Sigmoid colon (tissue), 6 donors: ENCODE measurements at regions not wholly inside any gene's neighbourhood (a gene's known extent, or its start where the extent isn't known, plus 50 kb on each side); places are given as distances from the start of the nearest gene placed in this dataset.

ENCODE experiments used
- DNase-seq: peaks from one replicate; pipeline ENCODE4 v3.0.0-alpha.2; 2019
- H3K27ac ChIP-seq, 4 donors: fragments of 200-600 bp; sonication (generic); one replicate each; pipeline ENCODE4 v1.5.1; 2016 to 2019; ENCODE audit warnings: mild to moderate bottlenecking in 1 of 4
- H3K27me3 ChIP-seq, 3 donors: fragments of 200-600 bp; sonication (generic); one replicate each; pipeline ENCODE4 v1.5.1; 2019; ENCODE audit warnings: mild to moderate bottlenecking in 1 of 3
- H3K36me3 ChIP-seq, 4 donors: fragments of 200-600 bp; sonication (generic); one replicate each; pipeline ENCODE4 v1.5.1; 2016 to 2019
- H3K4me1 ChIP-seq, 4 donors: fragments of 200-600 bp; sonication (generic); one replicate each; pipeline ENCODE4 v1.5.1; 2017 to 2019
- H3K4me3 ChIP-seq, 4 donors: fragments of 200-600 bp; sonication (generic); one replicate each; pipeline ENCODE4 v1.5.1; 2017 to 2019; ENCODE audit warnings: mild to moderate bottlenecking in 2 of 4, moderate library complexity in 1 of 4
- H3K9me3 ChIP-seq, 4 donors: fragments of 200-600 bp in 3 of 4; sonication (generic) in 3 of 4; one replicate each; pipeline versions ENCODE4 v1.5.1 to v1.6.1; 2013 to 2019
- EP300 ChIP-seq, 4 donors: sonication (generic); formaldehyde crosslinking; IDR thresholded peaks; one replicate each; pipeline ENCODE4 v1.6.1; 2017; ENCODE audit warnings: antibody characterized with exemption in 4 of 4
- POLR2A ChIP-seq, 2 donors: fragments of 450-650 bp; IDR thresholded peaks; one replicate each; pipeline ENCODE4 v1.6.1; 2016; ENCODE audit warnings: antibody characterized with exemption in 2 of 2, mild to moderate bottlenecking in 2 of 2, moderate library complexity in 2 of 2
- POLR2AphosphoS5 ChIP-seq, 4 donors: sonication (generic); formaldehyde crosslinking; IDR thresholded peaks; one replicate each; pipeline ENCODE4 v1.6.1; 2017; ENCODE audit warnings: antibody characterized with exemption in 4 of 4
- WGBS, 2 donors: extraction: QIAGEN DNeasy Blood & Tissue Kit; methylation state at CpG; one replicate each; pipeline ENCODE4 v1.1.7; 2013; 5-methylcytosine and 5-hydroxymethylcytosine counted together
- intact Hi-C: fragments of 100-400 bp; cut with DNase I; formaldehyde crosslinking; loops from one replicate; pipeline ENCODE4 v1.15.1; 2023
- TF ChIP-seq, protein P1 (sequence below), 4 experiments: fragments of 450-650 bp in 3 of 4; fragments of 200-600 bp in 1 of 4; IDR thresholded peaks; one replicate each; pipeline ENCODE4 v1.5.1; 2016 to 2019; ENCODE audit warnings: antibody characterized with exemption in 4 of 4, mild to moderate bottlenecking in 3 of 4, moderate library complexity in 2 of 4
- donor health status: healthy with polysubstance abuse.
- donor health status: healthy.

DNA sequence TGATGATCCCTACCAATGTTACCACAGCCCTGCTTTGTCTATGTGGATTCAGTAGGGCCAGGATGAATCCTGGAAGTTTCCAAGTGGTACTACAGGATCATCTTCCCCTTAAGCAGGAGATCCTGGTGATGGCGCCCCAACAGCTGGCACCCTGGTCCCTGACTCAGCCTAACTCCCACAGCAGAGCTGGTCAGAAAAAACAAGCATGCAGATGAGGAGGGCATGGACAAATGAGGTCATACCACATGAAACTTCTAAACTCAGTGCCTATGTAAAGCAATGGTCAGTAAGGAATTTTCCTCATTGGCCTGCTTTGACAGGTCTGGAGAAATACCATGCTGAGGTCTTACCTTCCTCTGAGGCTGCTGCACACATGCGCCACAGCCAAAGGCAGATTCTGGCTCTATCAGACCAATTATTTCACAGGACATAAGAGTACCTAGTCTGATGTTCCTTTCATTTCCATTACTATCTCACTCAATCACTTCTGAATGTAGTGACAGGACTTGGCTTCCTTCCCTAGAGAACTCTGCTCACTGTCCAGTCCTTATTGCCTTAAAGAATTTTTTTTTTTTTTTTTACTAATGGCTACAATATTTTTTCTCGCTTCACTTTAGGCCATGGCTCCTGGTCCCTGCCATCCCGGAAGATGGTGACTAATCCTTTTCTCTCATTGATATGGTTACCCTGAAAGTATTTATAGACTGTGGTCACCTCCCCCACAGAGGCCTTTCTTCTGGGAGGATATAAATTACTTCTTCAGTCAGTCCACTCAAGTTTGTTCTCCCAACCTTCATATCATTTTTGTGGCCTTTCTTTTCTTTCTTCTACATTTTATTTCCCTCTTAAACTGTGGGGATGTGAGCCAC is 525.2 kb upstream of the PSMD7 start:
- Histone ChIP-seq H3K4me1 (peaks cover 0 to 25% (median 23%) of the 10 kb centered on the region in 4 donors), H3K4me3 (no peak overlapping the region), H3K27ac (no peak overlapping the region), H3K9me3 (no peaks in the 10 kb centered on the region), H3K27me3 (no peaks in the 10 kb centered on the region), H3K36me3 (no peaks in the 10 kb centered on the region)
- TF ChIP-seq, protein P1, sequence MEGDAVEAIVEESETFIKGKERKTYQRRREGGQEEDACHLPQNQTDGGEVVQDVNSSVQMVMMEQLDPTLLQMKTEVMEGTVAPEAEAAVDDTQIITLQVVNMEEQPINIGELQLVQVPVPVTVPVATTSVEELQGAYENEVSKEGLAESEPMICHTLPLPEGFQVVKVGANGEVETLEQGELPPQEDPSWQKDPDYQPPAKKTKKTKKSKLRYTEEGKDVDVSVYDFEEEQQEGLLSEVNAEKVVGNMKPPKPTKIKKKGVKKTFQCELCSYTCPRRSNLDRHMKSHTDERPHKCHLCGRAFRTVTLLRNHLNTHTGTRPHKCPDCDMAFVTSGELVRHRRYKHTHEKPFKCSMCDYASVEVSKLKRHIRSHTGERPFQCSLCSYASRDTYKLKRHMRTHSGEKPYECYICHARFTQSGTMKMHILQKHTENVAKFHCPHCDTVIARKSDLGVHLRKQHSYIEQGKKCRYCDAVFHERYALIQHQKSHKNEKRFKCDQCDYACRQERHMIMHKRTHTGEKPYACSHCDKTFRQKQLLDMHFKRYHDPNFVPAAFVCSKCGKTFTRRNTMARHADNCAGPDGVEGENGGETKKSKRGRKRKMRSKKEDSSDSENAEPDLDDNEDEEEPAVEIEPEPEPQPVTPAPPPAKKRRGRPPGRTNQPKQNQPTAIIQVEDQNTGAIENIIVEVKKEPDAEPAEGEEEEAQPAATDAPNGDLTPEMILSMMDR (IDR thresholded peaks at IDR 0.05): no peak
- TF ChIP-seq POLR2A (IDR thresholded peaks at IDR 0.05) (no peak), POLR2AphosphoS5 (IDR thresholded peaks at IDR 0.05) (no peak), EP300 (IDR thresholded peaks at IDR 0.05) (no peak)
- WGBS, 2 donors: 94 to 95% methylated on average over 4 of the region's 4 CpGs
- DNase-seq: no peak
- intact Hi-C loops: no loop called here

DNA sequence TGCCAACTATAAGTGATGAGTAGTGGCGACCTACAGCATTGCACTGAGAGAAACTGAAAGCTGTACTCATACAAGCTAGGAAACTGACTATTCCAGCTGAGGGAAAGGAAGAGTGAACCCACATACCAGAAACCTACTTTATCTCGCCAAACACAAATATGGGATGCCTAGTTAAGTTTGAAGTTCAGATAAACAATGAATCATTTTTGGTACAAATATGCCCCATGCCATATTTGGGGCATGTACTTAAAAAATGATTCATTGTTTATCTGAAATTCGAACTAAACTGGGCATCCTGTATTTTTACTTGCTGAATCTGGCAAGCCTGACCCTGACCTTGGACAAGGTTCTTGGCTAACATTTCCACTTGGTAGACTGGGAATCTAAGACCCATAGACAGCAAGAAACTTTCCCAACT is 527.8 kb upstream of the PSMD7 start:
- intact Hi-C loops: no loop called here
- Histone ChIP-seq H3K27me3 (no peaks in the 10 kb centered on the region), H3K4me3 (no peak overlapping the region), H3K36me3 (no peaks in the 10 kb centered on the region), H3K27ac (no peak overlapping the region), H3K4me1 (peaks cover 0 to 15% (median 12%) of the 10 kb centered on the region in 4 donors), H3K9me3 (no peaks in the 10 kb centered on the region)
- 60 to 66% methylated on average over 3 of the region's 3 CpGs for whole genome bisulfite sequencing, 2 donors
- no peak for TF ChIP-seq POLR2AphosphoS5 (IDR thresholded peaks at IDR 0.05)
- TF ChIP-seq, protein P1 (IDR thresholded peaks at IDR 0.05): no peak
- no peak for TF ChIP-seq POLR2A (IDR thresholded peaks at IDR 0.05)
- TF ChIP-seq EP300 (IDR thresholded peaks at IDR 0.05): no peak
- no peak for DNase-seq

DNA sequence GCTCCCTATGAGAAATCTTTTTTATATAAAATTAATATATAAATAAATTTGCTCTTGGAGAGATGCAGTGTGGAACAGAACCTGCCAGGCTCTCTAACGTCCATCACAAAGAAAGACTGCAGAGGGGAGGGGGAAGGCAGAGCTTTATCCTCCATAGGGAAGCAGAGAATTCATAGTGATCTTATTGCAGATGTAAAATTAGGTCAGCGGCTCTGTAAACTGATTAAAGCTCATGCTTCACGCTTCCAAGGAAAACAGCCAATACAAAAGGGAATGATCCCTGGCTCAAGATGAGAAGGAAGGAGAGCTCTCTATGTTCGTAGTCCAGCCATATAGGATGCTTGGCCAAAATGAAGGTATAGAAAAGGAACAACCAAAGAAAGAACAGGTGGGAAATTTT is 532.3 kb upstream of the PSMD7 start:
- Histone ChIP-seq H3K27me3 (no peaks in the 10 kb centered on the region), H3K27ac (no peak overlapping the region), H3K4me3 (no peak overlapping the region), H3K9me3 (peaks cover 0 to under 1% (median 0%) of the 10 kb centered on the region in 4 donors), H3K36me3 (no peaks in the 10 kb centered on the region), H3K4me1 (peaks cover 0 to 10% (median 9%) of the 10 kb centered on the region in 4 donors)
- WGBS, 2 donors: 29 to 58% methylated on average over 4 of the region's 4 CpGs
- TF ChIP-seq POLR2A (IDR thresholded peaks at IDR 0.05) (no peak), EP300 (IDR thresholded peaks at IDR 0.05) (no peak), POLR2AphosphoS5 (IDR thresholded peaks at IDR 0.05) (no peak)
- TF ChIP-seq, protein P1 (IDR thresholded peaks at IDR 0.05): no peak
- intact Hi-C loops: no loop called here
- no peak for DNase-seq

DNA sequence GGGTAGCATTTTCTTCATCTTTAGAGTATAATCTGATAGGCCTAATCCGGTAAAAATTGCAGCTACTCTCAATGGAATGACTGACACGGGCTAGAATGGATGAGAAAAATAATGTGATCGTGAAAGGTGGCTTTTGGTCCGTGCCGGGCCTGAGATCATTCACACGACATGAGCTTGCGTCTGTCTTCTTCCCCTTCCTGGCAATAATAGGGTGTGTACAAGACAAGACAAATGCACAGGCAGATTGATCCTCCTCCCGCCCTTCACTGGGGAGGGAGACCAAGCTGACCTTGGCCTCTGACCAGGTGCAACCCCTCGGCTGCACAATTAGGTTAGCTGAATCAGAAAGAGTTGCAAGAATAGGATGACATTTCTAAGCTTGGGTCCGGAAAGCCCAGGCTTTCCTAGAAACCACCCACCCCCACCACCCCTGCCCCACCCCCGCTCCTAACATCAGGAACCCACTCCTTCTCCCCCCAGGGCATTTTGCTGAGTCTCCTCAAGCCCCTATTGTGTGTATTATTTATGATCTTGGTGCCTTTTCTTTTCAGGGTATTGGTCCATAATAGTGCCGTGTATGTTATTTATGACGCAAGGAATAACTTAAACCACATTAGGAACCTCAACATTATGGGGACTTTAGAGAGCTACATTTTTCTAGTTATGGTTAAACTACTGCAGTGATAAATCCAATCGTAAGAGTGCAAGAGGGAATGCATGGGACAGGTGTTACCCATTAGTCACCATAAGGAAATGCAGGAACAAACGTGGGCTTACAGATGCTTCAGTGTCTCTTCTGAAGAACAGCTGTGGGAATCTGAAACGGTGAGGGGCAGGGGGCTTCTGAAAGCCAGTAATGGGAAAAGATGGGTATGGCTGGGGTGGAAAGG is 540.1 kb upstream of the PSMD7 start:
- peaks cover 0 to 2% (median 0%) of the 10 kb centered on the region in 4 donors for H3K9me3 ChIP-seq
- H3K4me3 ChIP-seq: no peak overlapping the region
- H3K27me3 ChIP-seq: no peaks in the 10 kb centered on the region
- H3K4me1 ChIP-seq: no peaks in the 10 kb centered on the region
- H3K27ac ChIP-seq: no peak overlapping the region
- no peaks in the 10 kb centered on the region for H3K36me3 ChIP-seq
- WGBS, 2 donors: 72 to 76% methylated on average over 16 of the region's 16 CpGs
- no peak for DNase-seq
- intact Hi-C loops: no loop called here
- TF ChIP-seq, protein P1 (IDR thresholded peaks at IDR 0.05): no peak
- TF ChIP-seq POLR2A (IDR thresholded peaks at IDR 0.05): no peak
- no peak for TF ChIP-seq EP300 (IDR thresholded peaks at IDR 0.05)
- TF ChIP-seq POLR2AphosphoS5 (IDR thresholded peaks at IDR 0.05): no peak
